Vagina (tissue), 2 donors: ENCODE measurements at regions not wholly inside any gene's neighbourhood (a gene's known extent, or its start where the extent isn't known, plus 50 kb on each side); places are given as distances from the start of the nearest gene placed in this dataset.

Source experiments
- DNase-seq, 2 donors: peaks; one replicate each; pipeline ENCODE4 v3.0.0-alpha.2; 2017; ENCODE audit errors: extremely low spot score in 2 of 2
- H3K27ac ChIP-seq: fragments of 200-600 bp; sonication (generic); one replicate; pipeline ENCODE4 v1.5.1; 2019
- H3K27me3 ChIP-seq: fragments of 200-600 bp; sonication (generic); one replicate; pipeline ENCODE4 v1.5.1; 2019
- H3K36me3 ChIP-seq, 2 donors: fragments of 200-600 bp; sonication (generic); one replicate each; pipeline ENCODE4 v1.5.1; 2017 to 2019
- H3K4me1 ChIP-seq: fragments of 200-600 bp; sonication (generic); one replicate; pipeline ENCODE4 v1.5.1; 2019
- H3K4me3 ChIP-seq, 2 donors: fragments of 200-600 bp; sonication (generic); 1 replicate in 1 of 2; 2 replicates in 1 of 2; pipeline ENCODE4 v1.5.1; 2016 to 2019
- H3K9me3 ChIP-seq: fragments of 200-600 bp; sonication (generic); one replicate; pipeline ENCODE4 v1.5.1; 2019
- POLR2A ChIP-seq, 2 donors: fragments of 450-650 bp; IDR thresholded peaks; one replicate each; pipeline ENCODE4 v1.6.1; 2017; ENCODE audit warnings: antibody characterized with exemption in 2 of 2, mild to moderate bottlenecking in 2 of 2, moderate library complexity in 2 of 2
- POLR2AphosphoS5 ChIP-seq, 2 donors: sonication (generic); formaldehyde crosslinking; IDR thresholded peaks; one replicate each; pipeline ENCODE4 v1.9.0; 2017; ENCODE audit warnings: antibody characterized with exemption in 2 of 2, mild to moderate bottlenecking in 2 of 2, low read depth in 1 of 2; ENCODE audit not compliant: insufficient read depth in 1 of 2
- intact Hi-C: fragments of 100-400 bp; cut with DNase I; formaldehyde crosslinking; loops from one replicate; pipeline ENCODE4 v1.15.1; 2023
- TF ChIP-seq, protein P1 (sequence below), 3 experiments: fragments of 450-650 bp in 2 of 3; fragments of 200-600 bp in 1 of 3; sonication (generic) in 1 of 3; IDR thresholded peaks; one replicate each; pipeline ENCODE4 v1.5.1; 2017 to 2019; ENCODE audit warnings: antibody characterized with exemption in 3 of 3, mild to moderate bottlenecking in 2 of 3, moderate library complexity in 2 of 3

DNA sequence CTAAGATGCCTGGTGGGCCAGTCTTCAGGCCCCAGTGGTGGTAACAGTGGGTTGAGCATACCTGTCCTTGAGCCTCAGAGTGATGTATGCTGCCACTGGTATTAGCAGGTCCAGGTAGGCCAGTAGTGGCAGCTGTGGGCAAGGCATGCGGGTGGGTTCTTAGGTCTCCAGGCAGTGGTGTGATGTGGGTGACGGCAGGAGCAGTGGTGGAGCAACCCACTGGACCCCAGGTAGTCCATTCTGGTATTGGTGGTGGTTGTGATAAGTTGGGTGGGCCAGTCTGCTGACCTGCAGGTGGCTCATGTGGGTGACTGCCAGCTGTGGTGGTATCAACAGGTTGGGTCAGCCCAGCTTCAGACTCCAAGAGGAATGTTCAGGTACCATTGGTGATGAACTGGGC lies 165.0 kb upstream of the GORAB start:
- TF ChIP-seq POLR2AphosphoS5 (IDR thresholded peaks at IDR 0.05; ENCODE audit: insufficient read depth in 1 of 2, low read depth in 1 of 2), result no peak
- TF ChIP-seq, protein P1, sequence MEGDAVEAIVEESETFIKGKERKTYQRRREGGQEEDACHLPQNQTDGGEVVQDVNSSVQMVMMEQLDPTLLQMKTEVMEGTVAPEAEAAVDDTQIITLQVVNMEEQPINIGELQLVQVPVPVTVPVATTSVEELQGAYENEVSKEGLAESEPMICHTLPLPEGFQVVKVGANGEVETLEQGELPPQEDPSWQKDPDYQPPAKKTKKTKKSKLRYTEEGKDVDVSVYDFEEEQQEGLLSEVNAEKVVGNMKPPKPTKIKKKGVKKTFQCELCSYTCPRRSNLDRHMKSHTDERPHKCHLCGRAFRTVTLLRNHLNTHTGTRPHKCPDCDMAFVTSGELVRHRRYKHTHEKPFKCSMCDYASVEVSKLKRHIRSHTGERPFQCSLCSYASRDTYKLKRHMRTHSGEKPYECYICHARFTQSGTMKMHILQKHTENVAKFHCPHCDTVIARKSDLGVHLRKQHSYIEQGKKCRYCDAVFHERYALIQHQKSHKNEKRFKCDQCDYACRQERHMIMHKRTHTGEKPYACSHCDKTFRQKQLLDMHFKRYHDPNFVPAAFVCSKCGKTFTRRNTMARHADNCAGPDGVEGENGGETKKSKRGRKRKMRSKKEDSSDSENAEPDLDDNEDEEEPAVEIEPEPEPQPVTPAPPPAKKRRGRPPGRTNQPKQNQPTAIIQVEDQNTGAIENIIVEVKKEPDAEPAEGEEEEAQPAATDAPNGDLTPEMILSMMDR (IDR thresholded peaks at IDR 0.05), result no peak
- no peak for TF ChIP-seq POLR2A (IDR thresholded peaks at IDR 0.05)
- Histone ChIP-seq H3K27me3 (no peaks in the 10 kb centered on the region), H3K36me3 (no peaks in the 10 kb centered on the region), H3K4me3 (no peak overlapping the region), H3K27ac (no peak overlapping the region), H3K9me3 (no peaks in the 10 kb centered on the region), H3K4me1 (no peaks in the 10 kb centered on the region)
- DNase-seq, result no peak
- intact Hi-C loops, result no loop called here

DNA sequence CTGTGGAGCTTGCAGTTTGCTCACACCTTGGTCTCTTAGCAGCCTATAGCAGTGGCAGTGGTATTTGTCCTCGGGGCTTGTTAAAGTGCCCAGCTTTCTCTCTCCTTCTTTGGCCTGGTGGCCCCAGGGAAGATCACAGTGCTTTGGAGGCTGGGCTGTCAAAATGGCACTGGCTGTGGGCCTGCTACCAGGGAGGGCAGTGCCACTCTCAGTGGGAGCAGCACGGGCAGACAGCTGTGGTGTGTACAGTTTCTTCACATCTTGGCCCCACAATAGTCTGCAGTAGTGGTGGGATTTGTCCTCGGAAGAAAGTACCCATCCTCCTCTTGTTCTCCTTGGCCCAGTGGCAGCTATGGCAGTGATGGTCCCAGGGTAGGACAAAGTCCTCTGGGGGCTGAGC lies 164.4 kb upstream of the GORAB start:
- Histone ChIP-seq H3K27me3 (no peaks in the 10 kb centered on the region), H3K4me3 (no peak overlapping the region), H3K4me1 (no peaks in the 10 kb centered on the region), H3K27ac (no peak overlapping the region), H3K9me3 (no peaks in the 10 kb centered on the region), H3K36me3 (no peaks in the 10 kb centered on the region)
- DNase-seq, result no peak
- TF ChIP-seq POLR2AphosphoS5 (IDR thresholded peaks at IDR 0.05; ENCODE audit: insufficient read depth in 1 of 2, low read depth in 1 of 2), result no peak
- no peak for TF ChIP-seq POLR2A (IDR thresholded peaks at IDR 0.05)
- TF ChIP-seq, protein P1 (IDR thresholded peaks at IDR 0.05), result no peak
- intact Hi-C loops, result no loop called here

DNA sequence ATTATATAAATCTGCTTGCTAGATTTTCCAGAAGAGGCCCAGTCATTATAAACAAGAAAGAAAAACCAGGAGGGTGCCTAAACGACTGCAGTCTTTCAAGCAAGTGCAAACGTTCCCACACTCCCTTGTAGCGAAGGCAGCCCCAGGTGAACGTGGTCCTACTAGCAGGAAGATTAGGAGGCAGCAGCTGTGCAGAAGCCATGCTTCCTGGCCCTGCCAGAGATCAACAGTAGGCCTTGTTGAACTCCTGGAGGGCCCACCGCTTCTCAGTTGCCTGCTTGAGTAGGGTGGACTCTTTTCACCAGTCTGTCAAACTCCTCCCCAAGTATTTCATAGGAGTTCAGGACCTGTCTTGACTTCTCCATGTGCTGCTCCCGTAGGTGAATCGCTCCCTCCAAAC lies 163.0 kb upstream of the GORAB start:
- TF ChIP-seq, protein P1 (IDR thresholded peaks at IDR 0.05), result no peak
- no peak for TF ChIP-seq POLR2AphosphoS5 (IDR thresholded peaks at IDR 0.05; ENCODE audit: insufficient read depth in 1 of 2, low read depth in 1 of 2)
- no peak for TF ChIP-seq POLR2A (IDR thresholded peaks at IDR 0.05)
- no peak for DNase-seq
- no peak overlapping the region for H3K27ac ChIP-seq
- no peaks in the 10 kb centered on the region for H3K4me1 ChIP-seq
- no peaks in the 10 kb centered on the region for H3K27me3 ChIP-seq
- intact Hi-C loops, result no loop called here
- no peaks in the 10 kb centered on the region for H3K36me3 ChIP-seq
- H3K9me3 ChIP-seq, result no peaks in the 10 kb centered on the region
- no peak overlapping the region for H3K4me3 ChIP-seq

DNA sequence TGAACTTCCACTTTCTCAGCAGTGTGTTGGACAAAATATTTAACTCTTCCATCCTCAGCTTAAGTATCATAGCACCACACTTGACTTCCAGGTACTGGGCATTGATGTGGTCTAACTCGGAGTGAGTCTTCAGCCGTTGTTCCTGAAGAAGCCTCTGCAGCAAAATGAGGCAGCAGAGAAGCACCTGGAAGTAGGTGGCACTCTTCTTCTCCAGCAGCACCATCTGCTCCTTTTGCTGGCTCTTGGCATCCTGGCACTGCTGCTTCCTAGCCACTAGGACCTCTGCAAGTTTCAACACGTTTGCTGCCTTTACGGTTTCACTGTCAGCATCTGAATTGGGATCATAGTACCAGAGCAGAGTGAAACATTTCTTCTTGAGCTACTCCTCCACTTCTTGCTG lies 162.5 kb upstream of the GORAB start:
- TF ChIP-seq POLR2AphosphoS5 (IDR thresholded peaks at IDR 0.05; ENCODE audit: insufficient read depth in 1 of 2, low read depth in 1 of 2) (no peak), POLR2A (IDR thresholded peaks at IDR 0.05) (no peak)
- TF ChIP-seq, protein P1 (IDR thresholded peaks at IDR 0.05), result no peak
- intact Hi-C loops, result no loop called here
- no peak for DNase-seq
- H3K4me3 ChIP-seq, result no peak overlapping the region
- H3K36me3 ChIP-seq, result no peaks in the 10 kb centered on the region
- H3K9me3 ChIP-seq, result no peaks in the 10 kb centered on the region
- no peak overlapping the region for H3K27ac ChIP-seq
- H3K27me3 ChIP-seq, result no peaks in the 10 kb centered on the region
- H3K4me1 ChIP-seq, result no peaks in the 10 kb centered on the region

GRCh38 chr1:170370087-170370486 lies 161.9 kb upstream of the GORAB start:
- TF ChIP-seq, protein P1 (IDR thresholded peaks at IDR 0.05), result no peak
- TF ChIP-seq POLR2A (IDR thresholded peaks at IDR 0.05) (no peak), POLR2AphosphoS5 (IDR thresholded peaks at IDR 0.05; ENCODE audit: insufficient read depth in 1 of 2, low read depth in 1 of 2) (no peak)
- intact Hi-C loops, result no loop called here
- Histone ChIP-seq H3K4me3 (no peak overlapping the region), H3K27ac (no peak overlapping the region), H3K4me1 (no peaks in the 10 kb centered on the region), H3K36me3 (no peaks in the 10 kb centered on the region), H3K27me3 (no peaks in the 10 kb centered on the region), H3K9me3 (no peaks in the 10 kb centered on the region)
- DNase-seq, result no peak
